Lower leg skin (tissue), 3 donors: ENCODE measurements at regions not wholly inside any gene's neighbourhood (a gene's known extent, or its start where the extent isn't known, plus 50 kb on each side); places are given as distances from the start of the nearest gene placed in this dataset.

Experiments
- CTCF ChIP-seq, 3 donors: fragments of 450-650 bp; IDR thresholded peaks; one replicate each; pipeline ENCODE4 v1.5.1; 2016; ENCODE audit warnings: antibody characterized with exemption in 3 of 3, mild to moderate bottlenecking in 3 of 3, moderate library complexity in 2 of 3
- POLR2A ChIP-seq, 2 donors: fragments of 450-650 bp; IDR thresholded peaks; one replicate each; pipeline ENCODE4 v1.6.1; 2016 to 2017; ENCODE audit warnings: antibody characterized with exemption in 2 of 2, mild to moderate bottlenecking in 1 of 2, moderate library complexity in 1 of 2

GRCh38 chr4:29711226-29711625 lies 1008.9 kb upstream of the PCDH7 start:
- TF ChIP-seq CTCF (IDR thresholded peaks at IDR 0.05), result no peak
- no peak for TF ChIP-seq POLR2A (IDR thresholded peaks at IDR 0.05)
